IMR-90 (cell line): ENCODE measurements at regions not wholly inside any gene's neighbourhood (a gene's known extent, or its start where the extent isn't known, plus 50 kb on each side); places are given as distances from the start of the nearest gene placed in this dataset.

Experiments
- ATAC-seq: fragments of 200-7000 bp; cut with Tn5 transposase; 2 replicates; pipeline ENCODE4 v1.9.1; 2020; ENCODE audit warnings: low read depth, mild to moderate bottlenecking, moderate library complexity
- BruUV-seq: library from RNA; stranded (reverse); fragments of 400-500 nt; replicated peaks from 2 replicates; lab custom pipeline; 2021; lab: Mats Ljungman, UMichigan
- CTCF ChIA-PET: fragments of 300-600 bp; formaldehyde crosslinking; extraction: SDS; loops from one replicate; lab custom pipeline; 2021; ENCODE audit warnings: antibody characterized with exemption; lab: Yijun Ruan, JAX
- POLR2A ChIA-PET: fragments of 300-600 bp; sonication (Branson Sonifier 250); formaldehyde crosslinking; loops from one replicate; lab custom pipeline; 2022; ENCODE audit warnings: antibody characterized with exemption; ENCODE audit not compliant: unreplicated experiment; lab: Charles Lee
- DNase-seq: peaks from one replicate; pipeline ENCODE4 v3.0.0; 2013
- H2AFZ ChIP-seq: replicated peaks from 2 replicates; pipeline ENCODE3; 2013; ENCODE audit warnings: low read length, mild to moderate bottlenecking; ENCODE audit not compliant: poor library complexity
- H2AK5ac ChIP-seq: 2 replicates; pipeline ENCODE4 v1.6.1; 2013; ENCODE audit warnings: low read depth, low read length, inconsistent platforms
- H2AK9ac ChIP-seq: replicated peaks from 2 replicates; pipeline ENCODE3; 2013; ENCODE audit warnings: mild to moderate bottlenecking, low read depth, low read length, moderate library complexity; ENCODE audit not compliant: poor library complexity
- H2BK120ac ChIP-seq: 2 replicates; pipeline ENCODE4 v1.6.1; 2013; ENCODE audit warnings: low read depth, low read length, inconsistent platforms
- H2BK15ac ChIP-seq: 3 replicates; pipeline ENCODE4 v1.6.1; 2013; ENCODE audit warnings: low read depth, low read length, inconsistent platforms
- H2BK20ac ChIP-seq: 2 replicates; pipeline ENCODE4 v1.6.1; 2013; ENCODE audit warnings: low read depth, mild to moderate bottlenecking, inconsistent platforms, low read length, moderate library complexity
- H2BK5ac ChIP-seq: 2 replicates; pipeline ENCODE4 v1.6.1; 2013; ENCODE audit warnings: mild to moderate bottlenecking, low read depth, low read length, inconsistent platforms; ENCODE audit not compliant: poor library complexity, severe bottlenecking
- H3K14ac ChIP-seq: replicated peaks from 2 replicates; pipeline ENCODE4 v1.6.1; 2013; ENCODE audit warnings: low read depth, low read length, inconsistent platforms
- H3K18ac ChIP-seq: 2 replicates; pipeline ENCODE4 v1.6.1; 2013; ENCODE audit warnings: low read depth, low read length, control low read depth
- H3K23ac ChIP-seq: 2 replicates; pipeline ENCODE4 v1.6.1; 2013; ENCODE audit warnings: low read depth, low read length, inconsistent platforms
- H3K27ac ChIP-seq: 2 replicates; pipeline ENCODE4 v1.5.1; 2013; ENCODE audit warnings: mild to moderate bottlenecking, control low read depth, low read length; ENCODE audit not compliant: insufficient read depth
- H3K27me3 ChIP-seq: 2 replicates; pipeline ENCODE4 v1.6.1; 2013; ENCODE audit warnings: low read length; ENCODE audit not compliant: control insufficient read depth, insufficient read depth
- H3K36me3 ChIP-seq: 2 replicates; pipeline ENCODE4 v1.6.1; 2013; ENCODE audit warnings: low read length, mixed read lengths; ENCODE audit not compliant: control insufficient read depth, insufficient read depth
- H3K4ac ChIP-seq: 2 replicates; pipeline ENCODE4 v1.6.1; 2013; ENCODE audit warnings: low read depth, low read length, inconsistent platforms
- H3K4me1 ChIP-seq: 2 replicates; pipeline ENCODE4 v1.6.1; 2013; ENCODE audit warnings: low read length, mixed read lengths; ENCODE audit not compliant: control insufficient read depth, insufficient read depth
- H3K4me2 ChIP-seq: 2 replicates; pipeline ENCODE4 v1.6.1; 2013; ENCODE audit warnings: low read depth, mild to moderate bottlenecking, control low read depth, low read length, moderate library complexity
- H3K4me3 ChIP-seq: 2 replicates; pipeline ENCODE4 v1.5.1; 2013; ENCODE audit warnings: low read depth, mild to moderate bottlenecking, control low read depth, low read length, moderate library complexity; ENCODE audit not compliant: insufficient read depth
- H3K56ac ChIP-seq: 2 replicates; pipeline ENCODE4 v1.6.1; 2013; ENCODE audit warnings: low read length, inconsistent platforms; ENCODE audit not compliant: insufficient read depth; ENCODE audit errors: extremely low read depth
- H3K79me1 ChIP-seq, 2 experiments: 2 replicates each; pipeline ENCODE4 v1.6.1; 2013; ENCODE audit warnings: low read length in 2 of 2, inconsistent platforms in 1 of 2, low read depth in 1 of 2
- H3K9ac ChIP-seq: 2 replicates; pipeline ENCODE4 v1.6.1; 2013; ENCODE audit warnings: low read depth, low read length, control low read depth
- H3K9me1 ChIP-seq: 2 replicates; pipeline ENCODE4 v1.6.1; 2013; ENCODE audit warnings: low read length, inconsistent platforms; ENCODE audit not compliant: insufficient read depth
- H3K9me3 ChIP-seq: 2 replicates; pipeline ENCODE4 v1.6.1; 2013; ENCODE audit warnings: low read length; ENCODE audit not compliant: control insufficient read depth, insufficient read depth
- H4K20me1 ChIP-seq: 2 replicates; pipeline ENCODE4 v1.6.1; 2013; ENCODE audit warnings: low read length, inconsistent platforms; ENCODE audit not compliant: insufficient read depth
- H4K5ac ChIP-seq: 2 replicates; pipeline ENCODE4 v1.6.1; 2013; ENCODE audit warnings: mild to moderate bottlenecking, low read depth, low read length, control low read depth
- H4K8ac ChIP-seq, 2 experiments: 2 replicates each; pipeline ENCODE4 v1.6.1; 2013; ENCODE audit warnings: low read depth in 2 of 2, low read length in 2 of 2, control low read depth in 1 of 2, inconsistent platforms in 1 of 2
- H4K91ac ChIP-seq: 2 replicates; pipeline ENCODE4 v1.6.1; 2013; ENCODE audit warnings: low read depth, low read length, inconsistent platforms; ENCODE audit not compliant: insufficient read depth
- MAZ ChIP-seq: IDR thresholded peaks from 2 replicates; pipeline ENCODE4 v1.6.1; 2012; ENCODE audit warnings: low read depth, mild to moderate bottlenecking, low read length, improper control_type of control experiment, moderate library complexity, borderline replicate concordance
- MXI1 ChIP-seq: IDR thresholded peaks from 2 replicates; pipeline ENCODE4 v1.6.1; 2012; ENCODE audit warnings: low read depth, mild to moderate bottlenecking, low read length, moderate library complexity, borderline replicate concordance
- WGBS, 2 experiments: methylation state at CpG; one replicate each; pipeline versions ENCODE4 v1.1.5 to v1.1.7; 2013; ENCODE audit warnings: missing lambda C conversion rate in 2 of 2; ENCODE audit not compliant: insufficient read length in 1 of 2; ENCODE audit errors: extremely low coverage in 2 of 2; 5-methylcytosine and 5-hydroxymethylcytosine counted together
- dilution Hi-C: fragments of 300-500 bp; cut with HindIII; formaldehyde crosslinking; loops from one replicate; pipeline ENCODE4 v1.14.3; 2018; ENCODE audit warnings: low sequenced_read_pairs; ENCODE audit not compliant: unreplicated experiment
- in situ Hi-C: fragments of 300-500 bp; cut with MboI; formaldehyde crosslinking; loops from 3 replicates; pipeline ENCODE4 v1.14.3; 2019; ENCODE audit warnings: low sequenced_read_pairs, inconsistent platforms, mixed read lengths
- intact Hi-C: fragments of 100-400 bp; cut with micrococcal nuclease; formaldehyde crosslinking; loops from 2 replicates; pipeline ENCODE4 v1.10.0; 2022

DNA sequence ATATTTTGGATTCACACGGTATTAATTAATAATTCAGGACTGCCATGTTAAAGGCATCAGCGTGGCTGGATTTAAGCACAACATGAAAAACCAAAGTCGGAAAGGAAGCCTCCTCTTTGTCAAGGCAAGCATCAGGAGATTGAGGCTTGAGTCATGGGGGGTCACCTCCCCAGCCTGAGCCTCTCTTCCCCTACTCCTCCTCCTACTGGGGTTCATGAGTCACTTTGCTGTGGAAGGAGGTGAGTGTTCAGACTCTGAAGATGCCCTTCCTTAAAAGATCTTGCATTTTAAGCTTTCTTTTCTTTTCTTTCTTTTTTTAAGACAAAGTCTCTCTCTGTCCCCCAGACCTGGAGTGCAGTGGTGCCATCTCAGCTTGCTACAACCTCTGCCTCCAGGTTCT lies 235.3 kb upstream of the USP9Y start:
- Histone ChIP-seq H3K36me3 (no peaks in the 10 kb centered on the region), H3K9ac (no peak overlapping the region), H3K56ac (no peak overlapping the region), H2BK5ac (no peak overlapping the region), H3K27ac (no peak overlapping the region), H3K9me3 (no peaks in the 10 kb centered on the region), H2BK120ac (no peak overlapping the region), H2BK20ac (no peak overlapping the region), H3K27me3 (no peaks in the 10 kb centered on the region), H2AFZ (no peak overlapping the region), H3K4me1 (no peaks in the 10 kb centered on the region), H4K20me1 (no peaks in the 10 kb centered on the region), H4K8ac (no peak overlapping the region), H3K23ac (no peak overlapping the region), H3K4me3 (no peak overlapping the region), H2AK5ac (no peak overlapping the region), H4K5ac (no peak overlapping the region), H3K9me1 (no peaks in the 10 kb centered on the region), H3K4ac (no peak overlapping the region), H3K79me1 (no peaks in the 10 kb centered on the region), H4K91ac (no peak overlapping the region), H3K14ac (no peak overlapping the region), H2BK15ac (no peak overlapping the region), H2AK9ac (no peak overlapping the region), H3K18ac (no peak overlapping the region), H3K4me2 (no peak overlapping the region)
- dilution Hi-C loops = no loop called here
- no peak for DNase-seq
- POLR2A ChIA-PET = no interaction called here
- BruUV-seq = no TSS peak
- ATAC-seq = no peak
- intact Hi-C loops = no loop called here
- WGBS, 2 experiments = no CpG with 5 or more reads among the region's 3 CpGs
- CTCF ChIA-PET = no interaction called here
- no peak for TF ChIP-seq MXI1
- no peak for TF ChIP-seq MAZ
- in situ Hi-C loops = no loop called here
